ENCODE measurements at regions not wholly inside any gene's neighbourhood (a gene's known extent, or its start where the extent isn't known, plus 50 kb on each side); places are given as distances from the start of the nearest gene placed in this dataset.
A peak's percentile ranks its signal among the peaks of the same experiment; 100 is the strongest.

DNA sequence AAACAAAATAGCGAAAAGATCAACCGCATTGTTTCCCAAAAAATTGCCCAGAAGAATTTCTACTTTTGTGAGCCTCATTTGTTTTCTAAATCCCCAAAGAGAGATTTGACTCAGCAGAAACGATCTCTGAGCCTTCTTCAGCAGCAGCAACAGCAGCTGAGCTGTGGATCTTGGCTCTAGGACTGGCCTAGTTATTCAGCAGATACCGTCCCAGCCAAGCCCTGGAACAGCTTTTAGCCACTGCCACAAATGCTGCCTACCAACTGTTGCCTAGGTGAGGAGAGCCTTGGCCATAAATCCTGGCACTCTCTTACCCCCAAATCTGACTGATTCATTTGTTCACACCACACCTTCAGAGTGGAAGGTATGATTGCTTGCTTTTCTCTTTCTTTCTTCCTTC is 320.1 kb downstream of the TGFB2 start:
- Histone ChIP-seq H3K27me3 (ENCODE audit: low read depth) (no peaks in the 10 kb centered on the region), H3K36me3 (no peaks in the 10 kb centered on the region), H3K9me3 (replicated peaks) (peaks cover 7% of the 10 kb centered on the region), H3K4me3 (no peak overlapping the region), H3K4me1 (peaks cover 5% of the 10 kb centered on the region), H3K27ac (replicated peaks) (no peak overlapping the region)
- intact Hi-C loops (cut with micrococcal nuclease): no loop called here
- TF ChIP-seq, protein P1, sequence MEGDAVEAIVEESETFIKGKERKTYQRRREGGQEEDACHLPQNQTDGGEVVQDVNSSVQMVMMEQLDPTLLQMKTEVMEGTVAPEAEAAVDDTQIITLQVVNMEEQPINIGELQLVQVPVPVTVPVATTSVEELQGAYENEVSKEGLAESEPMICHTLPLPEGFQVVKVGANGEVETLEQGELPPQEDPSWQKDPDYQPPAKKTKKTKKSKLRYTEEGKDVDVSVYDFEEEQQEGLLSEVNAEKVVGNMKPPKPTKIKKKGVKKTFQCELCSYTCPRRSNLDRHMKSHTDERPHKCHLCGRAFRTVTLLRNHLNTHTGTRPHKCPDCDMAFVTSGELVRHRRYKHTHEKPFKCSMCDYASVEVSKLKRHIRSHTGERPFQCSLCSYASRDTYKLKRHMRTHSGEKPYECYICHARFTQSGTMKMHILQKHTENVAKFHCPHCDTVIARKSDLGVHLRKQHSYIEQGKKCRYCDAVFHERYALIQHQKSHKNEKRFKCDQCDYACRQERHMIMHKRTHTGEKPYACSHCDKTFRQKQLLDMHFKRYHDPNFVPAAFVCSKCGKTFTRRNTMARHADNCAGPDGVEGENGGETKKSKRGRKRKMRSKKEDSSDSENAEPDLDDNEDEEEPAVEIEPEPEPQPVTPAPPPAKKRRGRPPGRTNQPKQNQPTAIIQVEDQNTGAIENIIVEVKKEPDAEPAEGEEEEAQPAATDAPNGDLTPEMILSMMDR (IDR thresholded peaks at IDR 0.05; ENCODE audit: borderline replicate concordance): no peak
- DNase-seq: peak; percentile 44

DNA sequence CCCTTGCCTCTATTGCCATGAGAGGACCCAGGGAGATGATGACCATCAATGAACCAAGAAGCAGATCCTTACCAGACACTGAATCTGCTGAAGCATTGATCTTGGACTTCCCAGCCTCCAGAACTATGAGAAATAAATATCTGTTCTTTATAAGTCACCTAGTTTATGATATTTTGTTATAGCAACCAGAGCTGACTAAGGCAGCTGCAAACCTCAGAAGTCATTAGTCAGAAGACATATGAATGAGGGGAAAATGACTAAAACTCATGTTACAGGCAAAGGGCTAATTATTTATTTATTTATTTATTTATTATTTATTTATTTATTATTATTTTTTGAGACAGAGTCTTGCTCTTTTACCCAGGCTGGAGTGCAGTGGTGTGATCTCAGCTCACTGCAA is 321.1 kb downstream of the TGFB2 start:
- Histone ChIP-seq H3K36me3 (no peaks in the 10 kb centered on the region), H3K27me3 (ENCODE audit: low read depth) (no peaks in the 10 kb centered on the region), H3K27ac (replicated peaks) (no peak overlapping the region), H3K4me3 (no peak overlapping the region), H3K4me1 (peaks cover 5% of the 10 kb centered on the region), H3K9me3 (replicated peaks) (peaks cover 12% of the 10 kb centered on the region)
- DNase-seq: no peak
- TF ChIP-seq, protein P1 (IDR thresholded peaks at IDR 0.05; ENCODE audit: borderline replicate concordance): no peak
- intact Hi-C loops (cut with micrococcal nuclease): no loop called here

DNA sequence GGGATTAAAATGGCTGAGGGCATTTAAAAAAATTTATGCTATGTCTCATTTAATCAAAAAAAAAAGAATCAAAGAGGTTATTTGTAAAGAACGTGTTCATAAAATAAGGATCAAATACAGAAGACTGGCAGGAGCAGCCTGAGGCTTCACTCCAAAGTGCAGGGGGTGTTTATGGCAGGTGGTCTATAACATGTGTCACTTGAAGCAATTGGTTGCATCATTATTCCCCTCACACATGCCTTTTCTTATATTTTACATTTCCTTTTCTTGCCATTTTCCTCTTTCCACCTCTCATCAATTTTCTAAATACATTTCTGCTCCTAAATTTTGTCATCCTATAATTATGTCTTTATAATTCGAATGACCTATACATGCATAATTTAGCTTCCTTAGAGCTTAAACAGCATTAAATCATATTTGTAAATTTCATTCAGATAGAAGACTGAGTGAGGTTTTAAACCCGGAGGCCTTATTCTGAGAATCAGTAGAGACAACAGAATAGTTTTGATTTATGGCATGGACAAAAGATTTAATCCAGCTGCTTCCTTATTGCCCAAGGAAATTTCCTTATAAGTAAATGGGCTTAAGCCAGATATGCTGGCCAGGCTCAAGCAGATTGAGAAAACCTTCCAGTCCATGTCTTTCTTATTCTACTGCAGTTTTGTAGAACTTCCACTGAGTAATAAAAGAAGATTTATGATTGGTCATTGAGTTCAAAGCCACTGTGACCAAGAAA is 322.8 kb downstream of the TGFB2 start:
- Histone ChIP-seq H3K4me1 (peaks cover 5% of the 10 kb centered on the region), H3K27me3 (ENCODE audit: low read depth) (no peaks in the 10 kb centered on the region), H3K9me3 (replicated peaks) (peaks cover 12% of the 10 kb centered on the region), H3K27ac (replicated peaks) (no peak overlapping the region), H3K4me3 (no peak overlapping the region), H3K36me3 (no peaks in the 10 kb centered on the region)
- no peak for DNase-seq
- intact Hi-C loops (cut with micrococcal nuclease): no loop called here
- TF ChIP-seq, protein P1 (IDR thresholded peaks at IDR 0.05; ENCODE audit: borderline replicate concordance): no peak

DNA sequence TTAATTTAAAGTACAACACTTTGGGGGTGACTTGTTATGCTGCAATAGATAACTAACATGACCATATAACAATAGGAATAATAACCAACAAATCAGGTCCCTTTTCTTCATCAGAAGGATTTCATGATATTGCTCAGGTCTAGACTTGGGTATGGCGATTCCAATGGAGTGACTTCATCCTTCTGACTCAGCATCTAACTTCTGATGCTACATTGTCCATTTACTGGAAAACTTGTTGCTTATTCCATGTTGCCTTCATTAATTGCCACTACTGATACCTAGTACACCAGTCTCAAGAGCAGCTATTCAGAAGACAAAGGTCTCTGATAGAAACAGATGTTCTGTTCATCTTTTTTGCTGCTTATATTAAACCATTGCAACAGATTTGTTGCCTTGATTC is 324.3 kb downstream of the TGFB2 start:
- Histone ChIP-seq H3K4me3 (no peak overlapping the region), H3K9me3 (replicated peaks) (peaks cover 12% of the 10 kb centered on the region), H3K36me3 (no peaks in the 10 kb centered on the region), H3K27me3 (ENCODE audit: low read depth) (no peaks in the 10 kb centered on the region), H3K27ac (replicated peaks) (no peak overlapping the region), H3K4me1 (peaks cover 9% of the 10 kb centered on the region)
- TF ChIP-seq, protein P1 (IDR thresholded peaks at IDR 0.05; ENCODE audit: borderline replicate concordance): no peak
- intact Hi-C loops (cut with micrococcal nuclease): no loop called here
- no peak for DNase-seq

DNA sequence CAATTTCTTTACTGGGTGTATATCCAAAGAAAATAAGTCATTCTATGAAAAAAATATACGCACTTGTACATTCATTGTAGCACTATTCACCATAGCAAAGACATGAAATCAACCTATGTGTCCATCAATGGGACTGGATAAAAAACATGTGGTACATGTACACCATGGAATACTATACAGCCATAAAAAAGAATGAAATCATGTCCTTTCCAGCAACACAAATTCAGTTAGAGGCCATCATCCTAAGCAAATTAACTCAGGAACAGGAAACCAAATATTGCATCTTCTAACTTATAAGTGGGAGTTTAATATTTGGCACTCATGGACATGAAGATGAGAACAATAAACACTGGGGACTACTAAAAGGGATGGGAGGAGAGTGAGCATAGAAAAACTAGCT is 325.7 kb downstream of the TGFB2 start:
- TF ChIP-seq, protein P1 (IDR thresholded peaks at IDR 0.05; ENCODE audit: borderline replicate concordance): no peak
- H3K4me3 ChIP-seq: no peak overlapping the region
- DNase-seq: no peak
- no peaks in the 10 kb centered on the region for H3K36me3 ChIP-seq
- H3K27me3 ChIP-seq (ENCODE audit: low read depth): no peaks in the 10 kb centered on the region
- intact Hi-C loops (cut with micrococcal nuclease): no loop called here
- H3K27ac ChIP-seq (replicated peaks): no peak overlapping the region
- peaks cover 11% of the 10 kb centered on the region for H3K9me3 ChIP-seq (replicated peaks)
- peaks cover 7% of the 10 kb centered on the region for H3K4me1 ChIP-seq

Measured in left ventricle myocardium inferior (tissue), 1 donor.